AML-193 (cell line): ENCODE measurements at regions not wholly inside any gene's neighbourhood (a gene's known extent, or its start where the extent isn't known, plus 50 kb on each side); places are given as distances from the start of the nearest gene placed in this dataset.

ENCODE experiments used
- DNase-seq, 2 experiments: peaks; one replicate each; lab custom pipeline; 2025; lab: John Stamatoyannopoulos, UW

DNA sequence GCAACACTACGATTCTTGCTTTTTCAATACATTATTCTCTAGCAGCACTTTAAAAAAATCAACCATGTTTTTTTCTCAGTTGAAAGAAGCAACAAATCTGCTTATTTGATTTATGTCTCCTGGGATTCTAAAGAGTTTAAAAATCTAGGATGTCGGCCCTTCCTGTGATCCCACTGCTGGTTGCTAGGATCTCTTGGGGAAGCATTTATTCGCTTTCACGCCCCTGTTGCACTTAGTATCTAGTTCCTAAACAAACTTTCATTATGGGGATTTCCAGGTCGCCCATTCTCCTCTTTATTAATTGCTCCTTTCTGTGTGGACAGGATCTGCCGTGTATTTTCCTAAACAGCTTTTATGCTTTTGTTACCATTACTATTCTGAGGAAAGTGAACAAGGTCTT lies 313.5 kb downstream of the AGTPBP1 start:
- no peak for DNase-seq

DNA sequence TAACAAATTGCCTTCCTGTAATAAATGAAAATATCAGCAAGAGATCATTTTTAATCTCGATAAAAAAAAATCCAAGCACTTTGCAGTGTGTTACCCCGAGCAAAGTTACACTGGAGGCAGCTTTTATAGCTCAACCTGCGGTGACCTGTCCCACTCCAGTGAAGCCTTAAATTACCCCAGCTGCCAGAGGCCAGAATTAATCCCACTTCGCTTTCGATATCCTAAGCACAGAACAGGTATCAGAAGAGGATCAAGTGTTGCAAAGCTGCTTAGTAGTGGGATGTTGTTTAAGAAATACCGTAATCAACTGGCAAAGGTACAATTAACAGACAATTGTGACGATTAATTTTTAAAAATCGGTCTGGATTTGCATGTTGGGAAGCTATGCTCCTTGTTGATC lies 314.0 kb downstream of the AGTPBP1 start:
- DNase-seq = no peak

DNA sequence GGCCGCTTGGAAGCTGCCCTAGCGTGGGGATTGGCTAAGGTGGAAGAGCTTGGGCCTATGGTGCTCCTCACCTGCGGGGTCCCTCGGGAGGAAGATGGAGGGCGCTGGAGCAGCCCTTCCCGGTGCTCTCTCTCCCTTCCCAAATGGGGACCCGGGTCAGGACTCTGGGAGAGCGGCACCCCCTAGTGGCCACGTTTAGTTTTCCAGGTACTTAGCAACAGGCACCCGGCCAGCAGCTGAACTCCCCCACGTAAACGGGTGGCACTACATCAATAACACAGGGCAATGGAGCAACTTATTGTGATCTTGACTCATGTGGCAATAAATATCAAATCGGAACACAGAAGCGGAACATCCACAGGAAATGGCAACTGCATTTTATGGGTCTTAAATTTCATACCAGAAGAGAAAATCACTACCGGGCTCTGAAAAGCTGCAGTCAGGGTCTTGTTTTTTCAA lies 316.6 kb downstream of the AGTPBP1 start:
- peak; percentile 26 to 38 for DNase-seq

DNA sequence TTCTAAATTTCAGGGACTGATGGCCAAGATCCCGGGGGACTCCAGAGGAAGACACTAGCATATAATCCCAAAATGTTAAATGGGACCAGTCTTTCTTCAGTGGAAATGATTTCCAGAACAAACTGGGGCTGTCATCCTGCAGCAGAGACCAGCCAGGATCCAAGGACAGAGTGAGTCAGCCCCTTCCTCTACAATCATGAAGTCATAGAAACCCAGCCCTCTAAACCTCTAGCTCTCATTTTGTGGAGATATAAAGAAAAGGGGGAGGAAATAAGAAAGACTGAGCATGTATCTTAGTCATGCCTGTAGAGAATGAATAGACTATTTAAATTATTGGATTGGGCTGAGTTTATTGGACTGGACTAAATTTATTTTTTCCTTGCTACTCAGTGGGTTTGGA lies 318.3 kb downstream of the AGTPBP1 start:
- DNase-seq = no peak

DNA sequence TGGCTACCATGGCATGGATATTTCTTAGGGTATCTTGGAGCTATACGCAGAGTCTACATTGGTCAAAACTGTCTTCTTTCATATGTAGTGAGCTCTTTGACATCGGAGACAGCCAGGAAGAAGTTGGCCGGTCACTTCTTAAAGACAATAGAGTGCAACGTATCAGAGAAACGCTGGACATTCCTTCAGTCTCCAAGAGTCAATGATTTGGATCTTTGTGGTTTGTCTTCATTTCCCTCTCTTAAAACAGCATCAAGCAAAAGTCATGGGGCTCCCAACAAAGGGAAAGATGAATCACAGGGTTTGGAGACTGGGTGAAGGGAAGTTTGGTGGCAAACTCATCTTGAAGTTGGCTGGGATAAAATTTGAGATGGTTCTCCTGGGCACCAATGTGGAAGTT lies 320.1 kb downstream of the AGTPBP1 start:
- no peak for DNase-seq

DNA sequence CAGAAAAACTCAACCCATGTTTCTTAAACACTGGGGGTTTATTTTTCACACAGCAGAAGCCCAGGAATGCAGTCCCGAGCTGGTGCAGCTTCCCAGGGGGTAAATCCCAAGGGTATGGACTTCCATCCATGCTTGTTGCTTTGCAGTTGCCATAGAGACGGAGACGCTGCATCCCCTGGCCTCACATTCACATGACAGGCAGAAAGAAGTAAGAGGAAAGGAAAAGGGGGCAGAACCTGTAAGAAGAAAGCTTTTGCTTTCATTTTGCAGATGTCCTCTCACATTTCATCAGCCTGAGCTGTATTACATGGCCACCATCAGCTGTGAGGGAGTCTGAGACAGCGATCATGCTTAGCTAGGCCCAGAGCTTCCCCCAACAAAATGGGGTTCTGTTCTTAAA lies 321.0 kb downstream of the AGTPBP1 start:
- DNase-seq = no peak

DNA sequence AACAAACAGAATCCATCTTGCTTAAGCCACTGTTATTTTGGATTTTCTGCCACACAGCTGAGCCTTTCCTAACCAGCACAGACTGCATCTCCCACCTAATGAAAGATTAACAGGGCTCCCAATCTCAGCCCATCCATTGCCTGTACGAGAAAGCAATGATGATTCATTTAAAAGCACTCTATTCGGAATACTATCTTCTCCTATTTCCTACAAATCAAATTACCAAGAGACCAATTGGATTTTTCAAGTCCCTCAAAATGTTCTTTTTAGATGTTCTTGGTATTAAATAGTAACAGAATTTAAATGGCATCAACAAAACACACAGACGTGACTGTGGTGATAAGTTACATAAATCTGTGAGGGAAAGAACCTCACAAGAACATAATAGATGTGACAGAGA lies 324.1 kb downstream of the AGTPBP1 start:
- DNase-seq = no peak

DNA sequence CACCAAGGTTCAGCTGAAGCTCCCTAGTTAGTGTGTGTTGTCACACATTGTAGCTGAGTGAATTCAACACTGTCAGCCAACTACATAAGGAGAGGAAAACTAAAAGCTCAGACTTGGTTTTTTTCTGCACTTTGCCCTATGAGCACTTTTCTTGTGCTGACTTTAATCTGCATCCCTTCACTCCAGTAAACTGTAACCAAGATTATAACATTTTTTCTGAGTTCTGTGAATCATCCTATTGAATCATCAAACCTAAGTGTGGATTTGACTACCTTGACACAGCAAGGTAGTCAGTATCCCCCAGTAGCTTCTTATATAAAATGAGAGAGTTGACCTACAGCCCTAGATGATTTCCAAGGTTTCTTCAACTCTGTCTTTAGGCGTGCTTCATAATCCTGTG lies 325.0 kb downstream of the AGTPBP1 start:
- no peak for DNase-seq

DNA sequence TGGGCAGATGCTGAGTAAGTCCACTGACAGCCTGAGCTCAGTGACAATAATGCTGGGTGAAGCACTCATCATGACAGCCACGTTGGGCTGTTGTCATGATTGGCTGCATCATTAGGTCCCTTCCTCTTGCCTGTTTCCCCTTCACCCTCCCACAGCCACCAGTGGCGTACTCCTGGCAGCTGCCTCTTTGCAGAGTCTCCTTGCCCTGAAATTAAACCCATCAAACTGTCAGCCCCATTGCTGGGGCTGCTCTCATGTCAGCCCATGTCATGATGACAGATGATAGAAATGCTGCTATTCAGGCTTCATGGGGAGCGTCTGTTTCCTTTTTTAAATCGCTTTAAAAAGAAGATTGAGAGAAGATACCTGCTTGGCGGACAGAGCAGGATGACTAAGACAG lies 327.4 kb downstream of the AGTPBP1 start:
- DNase-seq = no peak

DNA sequence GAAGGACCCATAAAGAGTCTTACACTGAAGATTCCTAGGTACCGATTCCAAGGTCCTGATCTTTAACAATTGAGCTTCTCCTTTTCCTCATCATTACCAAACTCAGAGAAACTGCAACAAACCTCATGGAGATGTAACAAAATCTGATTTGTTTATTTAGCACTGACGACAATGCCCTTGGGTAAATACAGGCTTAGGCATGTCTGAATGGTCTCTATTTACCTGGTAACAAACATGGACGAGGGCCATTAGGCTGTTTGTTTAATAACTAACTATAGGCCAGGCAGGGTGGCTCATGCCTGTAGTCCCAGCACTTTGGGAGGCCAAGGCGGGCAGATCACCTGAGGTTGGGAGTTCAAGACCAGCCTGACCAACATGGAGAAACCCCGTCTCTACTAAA lies 333.3 kb downstream of the AGTPBP1 start:
- no peak for DNase-seq

DNA sequence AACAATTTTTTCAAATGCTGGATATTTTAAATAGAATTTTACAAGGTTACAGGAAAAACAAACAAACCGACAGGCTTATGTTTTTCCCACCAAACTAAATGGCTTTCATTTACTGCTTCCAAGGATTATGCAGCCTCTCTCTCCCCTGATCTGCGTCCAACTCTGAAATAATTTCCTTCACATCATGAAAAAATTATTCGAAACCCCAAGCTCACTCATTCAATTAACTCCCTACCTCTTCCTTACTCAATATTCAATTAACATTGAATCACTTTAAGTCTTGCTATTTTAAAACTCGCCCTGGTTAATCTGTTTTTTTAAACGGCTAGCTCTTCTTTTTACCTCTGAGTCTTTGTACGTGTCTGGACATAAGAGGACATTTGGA lies 336.2 kb downstream of the AGTPBP1 start:
- no peak for DNase-seq

DNA sequence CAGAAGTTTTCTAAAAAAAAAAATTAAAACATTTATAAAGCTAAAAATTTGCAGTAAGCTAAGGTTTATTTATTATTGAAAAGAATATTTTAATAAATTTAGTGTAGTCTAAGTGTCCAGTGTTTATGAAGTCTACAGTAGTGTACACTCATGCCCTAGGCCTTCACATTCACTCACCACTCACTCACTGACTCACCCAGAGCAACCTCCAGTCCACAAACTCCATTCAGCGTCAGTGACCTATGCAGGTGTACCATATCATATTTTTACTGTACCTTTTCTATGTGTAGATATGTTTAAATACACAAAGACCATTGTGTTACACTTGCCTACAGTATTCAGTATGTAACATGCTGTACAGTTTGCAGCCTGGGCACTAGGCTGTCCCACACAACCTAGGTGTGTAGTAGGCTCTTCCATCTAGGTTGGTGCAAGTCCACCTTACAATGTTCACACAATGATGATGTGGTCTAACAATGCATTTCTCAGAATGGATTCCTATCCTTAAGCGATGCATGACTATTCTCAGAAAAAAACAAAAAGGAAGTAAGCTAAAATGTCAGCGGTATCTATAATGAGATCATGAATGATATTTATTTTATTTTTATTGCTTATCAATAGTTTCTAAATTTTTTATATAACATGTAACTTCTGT lies 336.7 kb downstream of the AGTPBP1 start:
- no peak for DNase-seq

DNA sequence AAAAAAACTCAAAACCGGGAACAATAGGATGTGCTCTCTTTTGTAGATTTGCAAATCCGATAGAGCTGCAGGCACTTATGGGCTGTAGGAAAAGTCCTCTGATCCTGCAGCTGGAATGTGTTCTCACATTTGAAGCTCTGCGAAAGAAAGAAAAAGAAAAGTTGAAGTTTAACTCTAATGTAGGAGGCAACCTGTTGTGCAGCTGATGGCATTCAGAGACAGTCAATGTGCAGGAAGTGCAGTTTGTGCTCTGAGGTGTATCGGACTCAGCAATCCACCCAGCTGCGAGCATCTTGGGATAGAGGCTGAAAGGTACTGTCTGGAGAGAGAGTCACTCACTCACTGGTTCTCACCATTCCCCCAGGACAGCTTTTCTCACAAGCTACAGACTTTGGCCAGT lies 339.2 kb downstream of the AGTPBP1 start:
- no peak for DNase-seq

DNA sequence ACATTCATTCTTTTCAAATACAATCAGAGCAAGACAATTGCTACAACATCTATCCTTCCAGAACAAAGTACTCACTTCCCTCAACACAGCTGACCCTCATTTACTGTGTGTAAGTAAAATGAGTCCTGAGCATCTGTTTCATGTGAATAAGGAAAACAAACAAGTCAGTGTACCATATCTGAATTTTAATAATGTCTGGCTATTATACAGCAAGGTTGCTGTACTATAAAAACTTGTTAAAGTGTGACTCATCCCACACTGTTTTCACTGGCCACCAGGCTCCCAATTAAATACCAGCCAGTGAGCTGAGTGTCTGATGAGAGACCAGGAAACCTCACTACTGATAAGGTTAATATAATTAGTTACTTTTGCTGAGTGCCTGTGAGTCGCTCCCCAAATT lies 339.8 kb downstream of the AGTPBP1 start:
- DNase-seq = no peak

DNA sequence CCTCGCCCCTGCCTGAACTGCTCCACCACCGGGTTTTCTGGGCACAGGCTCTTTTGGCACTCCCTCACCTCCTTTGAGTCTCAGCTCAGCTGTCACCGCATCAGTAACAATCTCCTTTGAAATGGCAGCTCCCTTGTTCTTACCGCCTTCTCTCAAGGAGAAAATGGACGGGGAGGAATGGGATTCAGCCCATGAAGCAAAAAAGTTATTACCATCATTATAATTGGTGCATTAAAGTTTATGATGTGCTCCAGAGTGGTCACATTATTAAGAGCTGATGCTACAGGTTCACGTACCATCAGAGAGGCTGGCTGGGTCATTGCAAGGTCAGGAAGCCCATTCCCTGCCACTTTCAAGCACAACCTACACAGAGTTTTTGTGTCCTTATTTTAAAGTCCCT lies 344.7 kb downstream of the AGTPBP1 start:
- DNase-seq = no peak

DNA sequence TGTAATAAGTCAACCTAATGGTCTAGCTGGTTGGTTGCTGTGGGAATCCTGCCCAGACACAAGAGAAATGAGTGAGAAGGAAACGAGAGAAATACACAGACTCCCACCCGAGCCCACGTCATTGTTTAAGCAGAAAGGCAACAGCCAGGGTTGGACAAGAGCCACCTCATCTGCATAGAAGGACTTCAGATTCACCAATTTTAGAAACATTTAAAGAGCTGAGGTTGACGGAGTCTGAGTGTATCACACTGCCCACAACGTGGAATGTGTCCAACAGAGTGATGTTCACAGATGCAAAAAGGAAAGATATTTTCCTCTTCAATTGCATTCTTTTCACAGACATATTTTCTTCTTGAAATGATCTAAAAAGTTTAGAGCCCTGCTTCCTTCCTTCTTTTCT lies 349.5 kb downstream of the AGTPBP1 start:
- DNase-seq = no peak

DNA sequence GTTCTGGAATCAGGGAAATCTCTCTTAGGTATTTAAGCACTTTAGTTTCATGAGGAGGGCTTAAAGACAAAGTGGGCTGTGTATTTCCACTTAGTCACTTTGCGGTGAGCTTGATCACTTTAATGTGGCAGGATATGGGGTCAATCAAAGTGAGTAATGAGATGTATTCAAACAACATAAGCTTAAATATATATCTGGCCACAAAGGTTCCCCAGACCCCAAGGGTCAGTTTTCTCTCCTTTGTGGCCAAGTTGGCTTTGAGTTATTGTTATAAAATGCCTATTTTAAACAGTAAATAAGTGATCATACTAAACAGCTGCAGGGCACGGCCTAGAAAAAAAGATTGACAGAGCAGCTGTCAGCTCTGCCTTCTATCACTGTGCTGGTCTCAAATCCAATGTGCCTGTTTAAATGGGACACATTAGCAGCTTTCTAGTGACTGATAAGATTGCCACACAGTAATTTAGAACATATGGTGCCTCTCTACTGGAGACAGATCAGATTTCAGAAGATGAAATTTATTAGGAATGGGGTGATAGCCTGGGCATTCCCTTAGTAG lies 363.9 kb downstream of the AGTPBP1 start:
- no peak for DNase-seq

DNA sequence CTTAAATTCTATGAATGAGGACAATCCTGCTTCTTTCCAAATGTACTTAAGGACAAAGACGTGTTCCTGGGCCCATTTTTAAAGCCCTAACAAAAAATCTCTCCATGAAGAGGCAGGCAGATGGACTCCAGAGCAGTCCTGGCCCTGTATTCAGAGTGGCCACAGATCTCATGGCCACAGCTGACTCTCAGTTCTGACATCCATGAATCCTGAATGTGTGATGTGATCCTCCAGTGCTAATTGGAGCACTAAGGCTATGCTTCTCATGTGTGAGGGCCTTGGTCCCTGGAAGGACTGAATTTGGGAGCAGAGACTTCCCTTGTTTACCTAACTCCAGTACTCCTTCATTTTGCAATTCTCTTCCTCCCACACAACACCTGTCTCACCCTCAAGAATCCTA lies 373.0 kb downstream of the AGTPBP1 start:
- no peak for DNase-seq

DNA sequence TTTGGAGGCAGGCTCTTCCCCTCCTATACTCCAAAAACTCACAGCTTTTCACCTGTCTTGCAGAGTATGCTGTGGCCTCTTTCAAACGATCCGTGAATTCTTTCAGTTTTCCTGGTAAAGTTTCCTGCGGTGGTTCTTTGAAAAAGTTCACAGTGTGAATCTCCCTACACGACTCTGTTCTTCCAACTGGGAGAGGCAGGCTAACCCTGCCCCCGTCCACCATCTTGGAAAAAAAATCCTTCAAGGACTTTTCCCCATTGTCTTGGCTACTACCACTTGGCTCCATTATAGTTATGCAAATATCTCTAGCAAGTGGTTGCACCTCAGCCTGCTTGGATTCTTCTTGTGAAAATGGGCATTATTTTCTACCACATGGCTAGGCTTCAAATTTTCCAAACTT lies 382.6 kb downstream of the AGTPBP1 start:
- DNase-seq = no peak

DNA sequence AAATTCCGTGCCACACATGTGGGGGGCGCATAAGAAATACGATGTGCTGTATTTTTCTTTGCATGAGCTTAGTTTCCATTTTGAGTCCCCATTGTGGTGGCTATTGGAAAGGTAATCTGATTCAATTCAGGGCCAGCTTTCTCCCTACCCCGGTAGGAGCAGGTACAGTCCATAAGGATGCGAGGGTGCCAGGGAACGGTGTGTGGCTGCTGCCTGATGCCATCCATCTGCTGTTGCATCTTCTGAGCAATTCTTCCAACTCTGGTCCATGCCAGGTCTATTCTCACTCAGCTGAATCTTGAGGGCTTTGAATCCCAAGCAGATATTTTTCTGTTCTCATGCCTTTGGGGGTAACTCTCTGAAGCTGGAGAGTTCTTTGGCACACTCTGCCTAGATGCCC lies 392.7 kb downstream of the AGTPBP1 start:
- no peak for DNase-seq

DNA sequence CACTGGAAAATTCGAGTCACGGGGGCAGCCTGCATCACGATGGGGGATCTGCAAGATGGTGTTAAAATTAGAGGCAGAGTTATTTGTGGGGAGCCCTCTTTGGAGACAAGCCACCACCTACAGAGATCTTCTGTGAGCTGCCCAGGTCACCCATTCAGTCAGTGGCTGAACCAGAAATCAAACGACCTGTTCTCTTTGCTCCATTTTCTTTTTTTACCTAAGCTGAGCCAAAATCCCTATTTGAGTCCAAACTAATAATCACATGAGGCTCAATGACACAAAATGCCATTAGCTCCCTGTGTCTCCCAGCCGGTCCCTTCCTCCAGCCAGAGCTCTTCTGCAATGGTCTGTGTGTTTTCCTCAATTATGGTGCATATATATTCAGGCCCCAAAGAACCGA lies 394.2 kb downstream of the AGTPBP1 start:
- DNase-seq = no peak

DNA sequence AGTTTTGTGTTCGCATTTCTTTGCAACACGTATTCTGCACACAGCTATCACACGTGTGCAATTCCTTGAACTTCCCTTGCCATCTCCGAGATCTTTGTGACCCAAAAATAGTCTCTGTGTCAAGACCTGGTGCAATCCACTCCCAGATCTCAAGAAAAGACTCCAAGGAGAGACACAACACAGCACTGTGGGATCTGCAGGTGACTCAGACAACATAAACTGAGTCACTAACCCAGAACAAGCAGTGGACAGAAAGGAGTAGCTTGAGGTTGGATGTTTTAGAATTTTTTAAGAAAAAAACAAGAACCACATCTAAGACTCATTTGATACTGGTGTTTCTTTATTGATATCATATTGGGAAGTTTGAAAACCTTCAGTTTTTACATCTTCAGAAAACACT lies 396.9 kb downstream of the AGTPBP1 start:
- DNase-seq = no peak

DNA sequence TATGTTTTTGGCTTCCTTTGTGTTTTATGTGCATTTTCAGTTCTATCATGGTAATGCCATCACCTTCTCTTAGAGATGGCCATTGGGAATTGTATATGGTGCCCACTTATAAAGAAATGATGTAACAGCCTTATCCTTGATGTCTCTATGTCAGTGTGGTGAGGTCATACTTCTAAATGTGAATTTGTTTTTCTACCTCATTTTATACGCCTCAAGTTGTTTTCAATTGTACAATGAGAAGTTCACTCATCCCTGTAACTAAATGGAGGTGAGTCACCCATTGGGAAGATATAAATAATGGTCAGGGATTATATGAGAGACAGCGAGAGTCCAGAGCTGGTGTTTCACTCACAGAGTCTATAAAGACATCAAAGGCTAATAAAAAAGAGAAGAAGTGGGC lies 402.4 kb downstream of the AGTPBP1 start:
- no peak for DNase-seq

DNA sequence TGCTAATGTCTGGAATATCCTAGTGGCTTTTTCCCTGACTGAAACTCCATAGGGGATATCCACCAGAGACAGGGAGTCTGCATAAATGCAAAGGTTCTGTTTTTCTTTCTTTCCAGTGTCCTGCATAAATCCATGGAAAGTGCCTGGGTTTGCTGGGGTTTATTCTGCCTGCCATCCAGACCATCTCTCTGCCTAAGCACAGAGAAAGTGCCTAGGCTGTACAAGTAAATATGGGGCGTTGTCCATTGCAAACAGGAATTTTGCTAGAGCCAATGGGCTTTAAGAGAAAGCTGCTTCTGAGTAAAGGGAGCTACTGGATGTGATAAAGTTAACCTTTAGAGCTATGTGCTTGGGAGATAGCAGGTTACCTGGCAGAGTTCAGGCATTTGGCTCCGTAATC lies 407.5 kb downstream of the AGTPBP1 start:
- no peak for DNase-seq
